ENCODE measurements at regions not wholly inside any gene's neighbourhood (a gene's known extent, or its start where the extent isn't known, plus 50 kb on each side); places are given as distances from the start of the nearest gene placed in this dataset.

DNA sequence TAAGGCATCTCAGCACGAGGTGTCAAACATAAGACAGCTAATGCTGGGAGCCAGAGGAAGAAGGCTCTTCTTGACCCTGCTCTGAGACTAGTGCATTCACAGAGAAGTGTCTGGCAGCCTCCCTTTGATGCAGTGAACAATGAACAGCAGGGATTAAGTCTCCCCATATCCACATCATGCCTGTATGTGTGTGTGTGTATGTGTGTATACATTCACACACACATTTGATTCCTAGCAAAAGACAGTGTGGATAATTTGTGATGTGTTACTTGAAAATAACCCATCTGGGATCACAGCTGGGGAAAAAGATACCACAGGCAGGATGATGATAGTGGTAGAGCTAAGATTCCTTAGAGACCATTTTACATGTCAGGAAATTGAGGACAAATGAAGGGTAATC lies 485.9 kb upstream of the GOT2 start:
- no peak overlapping the region for H3K27ac ChIP-seq

DNA sequence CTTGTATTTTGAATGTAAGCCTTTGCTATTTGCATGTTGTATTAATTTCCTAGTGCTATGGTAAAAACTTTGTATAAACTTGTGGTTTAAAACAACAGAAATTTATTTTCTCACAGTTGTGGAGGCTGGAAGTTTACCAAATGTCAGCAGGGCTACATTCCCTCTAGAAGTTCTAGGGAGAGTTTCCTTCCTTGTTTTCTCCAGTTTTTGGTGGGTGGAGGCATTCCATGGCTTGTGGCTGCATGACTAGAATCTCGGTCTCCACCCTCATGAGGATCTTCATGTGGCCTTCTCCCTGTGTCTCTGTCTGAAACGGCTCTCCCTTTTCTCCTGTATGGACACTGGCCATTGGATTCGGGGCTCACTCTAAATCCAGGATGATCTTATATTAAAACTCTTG lies 482.2 kb upstream of the GOT2 start:
- Histone ChIP-seq H3K27ac (no peak overlapping the region), H3K4me3 (no peak overlapping the region), H3K4me1 (peaks cover 0 to 6% of the 10 kb centered on the region in 2 donors), H3K9me3 (no peaks in the 10 kb centered on the region), H3K36me3 (no peaks in the 10 kb centered on the region), H3K27me3 (no peaks in the 10 kb centered on the region)
- TF ChIP-seq, protein P1, sequence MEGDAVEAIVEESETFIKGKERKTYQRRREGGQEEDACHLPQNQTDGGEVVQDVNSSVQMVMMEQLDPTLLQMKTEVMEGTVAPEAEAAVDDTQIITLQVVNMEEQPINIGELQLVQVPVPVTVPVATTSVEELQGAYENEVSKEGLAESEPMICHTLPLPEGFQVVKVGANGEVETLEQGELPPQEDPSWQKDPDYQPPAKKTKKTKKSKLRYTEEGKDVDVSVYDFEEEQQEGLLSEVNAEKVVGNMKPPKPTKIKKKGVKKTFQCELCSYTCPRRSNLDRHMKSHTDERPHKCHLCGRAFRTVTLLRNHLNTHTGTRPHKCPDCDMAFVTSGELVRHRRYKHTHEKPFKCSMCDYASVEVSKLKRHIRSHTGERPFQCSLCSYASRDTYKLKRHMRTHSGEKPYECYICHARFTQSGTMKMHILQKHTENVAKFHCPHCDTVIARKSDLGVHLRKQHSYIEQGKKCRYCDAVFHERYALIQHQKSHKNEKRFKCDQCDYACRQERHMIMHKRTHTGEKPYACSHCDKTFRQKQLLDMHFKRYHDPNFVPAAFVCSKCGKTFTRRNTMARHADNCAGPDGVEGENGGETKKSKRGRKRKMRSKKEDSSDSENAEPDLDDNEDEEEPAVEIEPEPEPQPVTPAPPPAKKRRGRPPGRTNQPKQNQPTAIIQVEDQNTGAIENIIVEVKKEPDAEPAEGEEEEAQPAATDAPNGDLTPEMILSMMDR (IDR thresholded peaks at IDR 0.05) = no peak
- no peak for DNase-seq (ENCODE audit: low spot score)

More for the DNA sequence above, 485.9 kb upstream of the GOT2 start:
- no peaks in the 10 kb centered on the region for H3K9me3 ChIP-seq
- no peak overlapping the region for H3K4me3 ChIP-seq
- no peaks in the 10 kb centered on the region for H3K27me3 ChIP-seq
- TF ChIP-seq, protein P1 (IDR thresholded peaks at IDR 0.05) = no peak
- DNase-seq (ENCODE audit: low spot score) = no peak
- H3K4me1 ChIP-seq = no peaks in the 10 kb centered on the region
- no peaks in the 10 kb centered on the region for H3K36me3 ChIP-seq

DNA sequence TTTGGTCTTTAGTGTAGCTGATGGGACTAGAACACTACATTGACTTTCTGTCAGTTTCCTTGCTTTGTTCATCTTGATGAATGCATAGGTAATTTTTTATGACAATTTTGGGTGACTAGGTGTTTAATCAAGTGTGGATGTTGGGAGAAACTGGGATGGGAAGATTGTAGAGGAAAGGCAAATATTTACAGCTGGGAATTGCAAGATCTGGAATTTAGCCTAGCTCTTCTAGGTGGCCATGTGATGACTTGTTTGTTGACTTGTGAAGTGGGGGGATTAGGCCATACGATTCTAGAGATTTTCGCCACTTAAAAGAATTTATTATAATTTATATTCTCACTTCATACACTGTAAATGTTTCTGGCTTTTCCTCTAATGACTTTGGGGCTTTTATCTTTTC lies 480.3 kb upstream of the GOT2 start:
- no peaks in the 10 kb centered on the region for H3K36me3 ChIP-seq
- no peak for DNase-seq (ENCODE audit: low spot score)
- H3K4me3 ChIP-seq = no peak overlapping the region
- no peaks in the 10 kb centered on the region for H3K9me3 ChIP-seq
- peaks cover 0 to 18% of the 10 kb centered on the region in 2 donors for H3K4me1 ChIP-seq
- TF ChIP-seq, protein P1 (IDR thresholded peaks at IDR 0.05) = no peak
- no peak overlapping the region for H3K27ac ChIP-seq
- no peaks in the 10 kb centered on the region for H3K27me3 ChIP-seq

DNA sequence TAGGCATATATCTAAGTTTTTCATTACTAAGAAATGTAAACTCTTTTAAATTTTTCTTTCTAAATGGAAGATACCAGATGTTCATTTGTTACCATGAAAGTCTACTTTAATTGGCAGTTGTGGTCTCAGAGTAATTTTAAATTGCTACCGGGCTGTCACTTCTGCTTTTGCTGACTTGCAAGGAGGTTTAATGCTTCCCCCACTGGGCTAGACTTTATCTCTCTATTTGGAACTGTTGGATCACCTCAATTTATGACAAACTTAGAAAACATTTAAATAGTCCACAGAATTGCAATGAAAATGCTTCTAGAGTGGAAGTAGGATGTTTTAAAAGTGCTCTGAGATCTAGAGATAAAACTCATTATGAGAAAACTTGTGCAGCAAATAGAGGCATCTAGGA lies 479.8 kb upstream of the GOT2 start:
- Histone ChIP-seq H3K9me3 (no peaks in the 10 kb centered on the region), H3K27me3 (no peaks in the 10 kb centered on the region), H3K27ac (no peak overlapping the region), H3K4me1 (peaks cover 0 to 18% of the 10 kb centered on the region in 2 donors), H3K4me3 (no peak overlapping the region), H3K36me3 (no peaks in the 10 kb centered on the region)
- DNase-seq (ENCODE audit: low spot score) = no peak
- TF ChIP-seq, protein P1 (IDR thresholded peaks at IDR 0.05) = no peak

DNA sequence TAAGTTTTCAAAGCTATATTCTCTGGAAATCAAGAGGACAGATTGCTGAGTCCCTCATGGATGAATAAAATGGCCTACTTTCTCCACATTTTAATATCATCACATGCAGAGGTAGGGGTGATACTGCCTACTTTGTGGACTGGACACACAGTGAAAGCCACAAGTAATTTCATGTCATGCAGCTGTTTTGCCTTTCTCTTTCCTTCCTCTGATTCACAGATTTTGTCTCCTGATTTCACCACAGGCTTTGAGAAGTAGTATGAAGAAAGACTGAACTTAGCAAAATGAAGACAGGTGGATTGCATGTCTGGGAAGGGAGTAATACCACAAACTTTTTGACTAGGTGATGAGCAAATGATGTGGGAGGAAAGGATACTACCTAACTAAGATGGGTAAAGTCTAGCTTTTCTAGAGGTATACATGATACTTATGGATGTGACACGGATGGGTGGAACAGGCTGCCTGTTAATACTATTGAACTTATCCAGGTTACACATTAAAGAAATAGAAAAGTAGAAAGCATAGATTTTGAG lies 478.4 kb upstream of the GOT2 start:
- Histone ChIP-seq H3K4me3 (no peak overlapping the region), H3K4me1 (peaks cover 0 to 18% of the 10 kb centered on the region in 2 donors), H3K36me3 (no peaks in the 10 kb centered on the region), H3K27me3 (no peaks in the 10 kb centered on the region), H3K9me3 (no peaks in the 10 kb centered on the region), H3K27ac (no peak overlapping the region)
- TF ChIP-seq, protein P1 (IDR thresholded peaks at IDR 0.05) = no peak
- no peak for DNase-seq (ENCODE audit: low spot score)

DNA sequence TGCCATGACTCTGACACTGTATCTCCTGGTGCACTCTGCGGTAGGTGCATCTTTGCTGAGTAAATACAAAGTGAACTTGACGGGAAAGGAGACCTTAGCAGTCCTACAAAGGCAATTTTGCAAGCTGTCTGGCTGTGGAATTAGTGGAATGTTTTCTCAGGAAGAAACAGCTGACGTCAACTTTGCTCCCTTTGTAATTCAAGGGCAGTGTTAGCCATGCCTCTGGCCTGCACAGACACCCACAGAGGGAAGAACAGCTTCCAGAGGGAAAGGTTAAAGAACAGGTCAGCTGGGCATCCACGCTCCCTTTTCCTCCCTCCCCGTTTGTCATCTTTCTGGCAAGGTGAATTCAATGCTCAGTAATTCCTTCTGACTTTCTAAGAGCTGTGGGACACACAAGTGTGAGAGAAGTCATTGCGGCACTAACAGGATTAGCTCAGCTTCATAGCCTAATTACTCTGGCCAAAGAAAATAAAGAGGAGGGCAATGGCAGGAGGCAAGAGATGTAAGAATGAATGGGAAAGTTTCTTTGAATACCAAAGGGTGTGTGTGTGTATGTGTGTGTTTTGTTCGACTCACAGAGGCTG lies 476.9 kb upstream of the GOT2 start:
- H3K4me1 ChIP-seq = peaks cover 0 to 18% of the 10 kb centered on the region in 2 donors
- H3K27ac ChIP-seq = peak overlapping the region in 1 of 2 donors; percentile 21
- H3K9me3 ChIP-seq = no peaks in the 10 kb centered on the region
- no peaks in the 10 kb centered on the region for H3K27me3 ChIP-seq
- H3K36me3 ChIP-seq = no peaks in the 10 kb centered on the region
- TF ChIP-seq, protein P1 (IDR thresholded peaks at IDR 0.05) = no peak
- DNase-seq (ENCODE audit: low spot score) = peak; percentile 58
- H3K4me3 ChIP-seq = no peak overlapping the region
